ENCODE measurements at regions not wholly inside any gene's neighbourhood (a gene's known extent, or its start where the extent isn't known, plus 50 kb on each side); places are given as distances from the start of the nearest gene placed in this dataset.

DNA sequence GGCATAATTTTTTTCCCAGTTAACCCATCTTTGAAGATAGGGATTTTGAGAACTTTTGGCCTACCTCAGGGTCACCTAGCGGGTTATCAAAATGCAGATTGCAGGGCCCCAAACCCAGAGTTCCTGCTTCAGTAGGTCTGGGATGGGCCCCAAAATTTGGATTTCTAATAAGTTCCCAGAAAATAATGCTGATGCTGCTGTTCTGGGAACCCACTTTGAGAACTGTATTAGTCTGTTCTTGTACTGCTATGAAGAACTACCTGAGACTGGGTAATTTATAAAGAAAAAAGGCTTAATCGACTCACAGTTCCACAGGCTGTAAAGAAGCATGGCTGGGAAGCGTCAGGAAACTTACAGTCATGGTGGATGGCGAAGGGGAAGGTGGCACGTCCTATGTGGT is 182.2 kb upstream of the DMRT1 start:
- peak overlapping the region; percentile 67 for H3K4me3 Mint-ChIP-seq
- ATAC-seq = no peak
- no peaks in the 10 kb centered on the region for H3K27me3 Mint-ChIP-seq
- peaks cover 29 to 41% of the 10 kb centered on the region in 2 donors for H3K4me1 Mint-ChIP-seq (ENCODE audit: low read depth in 2 of 2)
- H3K36me3 Mint-ChIP-seq = no peaks in the 10 kb centered on the region
- H3K27ac Mint-ChIP-seq = peak overlapping the region; percentile 88 to 91
- H3K9me3 Mint-ChIP-seq = no peaks in the 10 kb centered on the region
- no peak for DNase-seq (ENCODE audit: low spot score)

GRCh38 chr9:660227-660626 is 181.3 kb upstream of the DMRT1 start:
- Mint-ChIP-seq H3K9me3 (no peaks in the 10 kb centered on the region), H3K36me3 (no peaks in the 10 kb centered on the region), H3K4me3 (peak overlapping the region; percentile 67), H3K27ac (peak overlapping the region; percentile 88 to 91), H3K4me1 (ENCODE audit: low read depth in 2 of 2) (peaks cover 27 to 36% of the 10 kb centered on the region in 2 donors), H3K27me3 (no peaks in the 10 kb centered on the region)
- no peak for DNase-seq (ENCODE audit: low spot score)
- peak; percentile 82 to 87 for ATAC-seq

DNA sequence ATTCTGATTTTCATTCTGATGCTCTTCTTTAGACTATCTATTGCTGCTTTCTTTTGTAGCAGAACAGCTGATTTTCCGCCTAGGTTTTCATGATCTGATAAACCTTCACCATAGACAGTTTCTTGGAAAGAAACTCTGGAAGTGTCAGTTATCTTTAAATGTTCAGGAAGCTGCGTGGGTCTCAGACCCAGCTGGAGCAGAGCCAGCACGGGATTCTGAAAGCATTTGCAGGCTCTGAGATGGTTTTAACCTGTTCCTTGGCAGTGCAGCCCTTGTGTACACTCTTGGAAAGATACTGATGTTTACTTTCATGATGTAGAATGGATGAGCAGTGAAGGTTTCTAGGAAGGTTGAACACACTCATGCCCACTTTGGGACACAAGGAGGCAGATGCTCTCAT is 178.0 kb upstream of the DMRT1 start:
- Mint-ChIP-seq H3K36me3 (peaks cover 4% of the 10 kb centered on the region), H3K27me3 (no peaks in the 10 kb centered on the region), H3K9me3 (no peaks in the 10 kb centered on the region), H3K4me1 (ENCODE audit: low read depth in 2 of 2) (peaks cover 14 to 19% of the 10 kb centered on the region in 2 donors), H3K27ac (no peak overlapping the region), H3K4me3 (no peak overlapping the region)
- DNase-seq (ENCODE audit: low spot score) (no peak), ATAC-seq (peak in 1 of 2 donors; percentile 34)

GRCh38 chr9:665296-665695 is 176.2 kb upstream of the DMRT1 start:
- no peak for DNase-seq (ENCODE audit: low spot score)
- no peak overlapping the region for H3K27ac Mint-ChIP-seq
- no peak overlapping the region for H3K4me3 Mint-ChIP-seq
- no peak for ATAC-seq
- H3K9me3 Mint-ChIP-seq = peaks cover 9% of the 10 kb centered on the region
- H3K4me1 Mint-ChIP-seq (ENCODE audit: low read depth in 2 of 2) = peaks cover 5 to 9% of the 10 kb centered on the region in 2 donors
- peaks cover 4 to 5% of the 10 kb centered on the region in 2 donors for H3K27me3 Mint-ChIP-seq
- peaks cover 19% of the 10 kb centered on the region for H3K36me3 Mint-ChIP-seq

- peaks cover 5% of the 10 kb centered on the region in 2 donors for H3K27me3 Mint-ChIP-seq
- peaks cover 9% of the 10 kb centered on the region for H3K9me3 Mint-ChIP-seq
- DNase-seq (ENCODE audit: low spot score) (no peak), ATAC-seq (no peak)
- peaks cover 21% of the 10 kb centered on the region for H3K36me3 Mint-ChIP-seq
- H3K4me3 Mint-ChIP-seq = no peak overlapping the region
- no peak overlapping the region for H3K27ac Mint-ChIP-seq
- H3K4me1 Mint-ChIP-seq (ENCODE audit: low read depth in 2 of 2) = peaks cover 0 to 9% of the 10 kb centered on the region in 2 donors
Measured at GRCh38 chr9:671997-672396, 169.5 kb upstream of the DMRT1 start.

DNA sequence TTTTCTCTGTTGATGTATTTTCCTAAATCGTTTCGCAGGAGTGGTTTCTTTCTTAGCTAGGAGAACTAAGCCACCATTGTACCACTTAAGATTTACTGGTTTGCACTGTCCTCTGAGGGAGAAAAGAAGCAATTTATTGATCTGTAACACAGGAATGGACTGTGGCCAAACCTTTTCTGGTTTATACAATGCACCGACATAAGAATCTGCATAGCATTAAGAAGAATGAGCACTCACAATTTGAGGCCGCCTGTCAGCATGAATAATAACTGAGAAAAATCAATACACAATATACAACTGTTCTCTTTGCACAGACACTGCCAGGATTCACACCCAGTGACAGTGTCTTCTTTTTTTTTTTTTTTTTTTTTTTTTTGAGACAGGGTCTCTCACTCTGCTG is 168.6 kb upstream of the DMRT1 start:
- peaks cover 9% of the 10 kb centered on the region for H3K9me3 Mint-ChIP-seq
- peaks cover 5% of the 10 kb centered on the region in 2 donors for H3K27me3 Mint-ChIP-seq
- peaks cover 21% of the 10 kb centered on the region for H3K36me3 Mint-ChIP-seq
- no peak overlapping the region for H3K4me3 Mint-ChIP-seq
- H3K4me1 Mint-ChIP-seq (ENCODE audit: low read depth in 2 of 2) = peaks cover 8 to 17% of the 10 kb centered on the region in 2 donors
- DNase-seq (ENCODE audit: low spot score) = no peak
- no peak for ATAC-seq
- no peak overlapping the region for H3K27ac Mint-ChIP-seq

DNA sequence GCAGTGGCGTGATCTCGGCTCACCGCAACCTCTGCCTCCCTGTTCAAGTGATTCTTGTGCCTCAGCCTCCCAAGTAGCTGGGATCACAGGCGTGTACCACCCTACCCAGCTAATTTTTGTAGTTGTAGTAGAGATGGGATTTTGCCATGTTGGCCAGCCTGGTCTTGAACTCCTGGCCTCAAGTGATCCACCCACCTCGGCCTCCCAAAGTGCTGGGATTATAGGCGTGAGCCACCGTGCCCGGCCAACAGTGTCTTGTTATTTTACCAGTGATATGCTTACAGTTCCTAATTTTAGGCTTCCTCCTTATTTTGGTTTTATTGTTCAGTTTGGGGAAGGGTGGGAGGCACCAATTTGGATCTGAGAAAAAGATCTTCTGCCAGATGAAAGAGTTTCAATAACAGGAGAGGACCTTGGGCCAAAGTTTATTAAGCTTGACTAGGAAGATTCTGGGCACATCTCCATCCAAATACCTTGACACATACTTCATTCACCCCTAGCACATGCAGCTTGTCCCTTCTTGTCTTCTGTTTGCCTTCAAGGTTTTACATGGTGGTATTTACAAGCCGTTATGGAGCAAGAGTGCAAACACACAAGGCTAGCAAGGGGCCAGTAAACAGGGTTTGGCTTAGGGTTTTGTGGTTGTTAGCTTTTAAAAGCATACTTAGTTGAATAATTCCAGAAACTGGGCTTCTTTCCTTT is 168.1 kb upstream of the DMRT1 start:
- peaks cover 12 to 22% of the 10 kb centered on the region in 2 donors for H3K4me1 Mint-ChIP-seq (ENCODE audit: low read depth in 2 of 2)

GRCh38 chr9:673966-674526 is 167.5 kb upstream of the DMRT1 start:
- H3K27ac Mint-ChIP-seq = peak overlapping the region in 1 of 2 donors; percentile 17
- no peak for DNase-seq (ENCODE audit: low spot score)
- no peak for ATAC-seq
- H3K4me3 Mint-ChIP-seq = no peak overlapping the region
- H3K36me3 Mint-ChIP-seq = peaks cover 14% of the 10 kb centered on the region
- peaks cover 9% of the 10 kb centered on the region for H3K9me3 Mint-ChIP-seq
- peaks cover 14 to 22% of the 10 kb centered on the region in 2 donors for H3K4me1 Mint-ChIP-seq (ENCODE audit: low read depth in 2 of 2)
- H3K27me3 Mint-ChIP-seq = peaks cover 5% of the 10 kb centered on the region in 2 donors

More for the DNA sequence above, 168.1 kb upstream of the DMRT1 start:
- DNase-seq (ENCODE audit: low spot score) (no peak), ATAC-seq (no peak)
- peaks cover 5% of the 10 kb centered on the region in 2 donors for H3K27me3 Mint-ChIP-seq
- H3K9me3 Mint-ChIP-seq = peaks cover 9% of the 10 kb centered on the region
- peaks cover 18% of the 10 kb centered on the region for H3K36me3 Mint-ChIP-seq
- no peak overlapping the region for H3K4me3 Mint-ChIP-seq
- peak overlapping the region in 1 of 2 donors; percentile 17 for H3K27ac Mint-ChIP-seq

DNA sequence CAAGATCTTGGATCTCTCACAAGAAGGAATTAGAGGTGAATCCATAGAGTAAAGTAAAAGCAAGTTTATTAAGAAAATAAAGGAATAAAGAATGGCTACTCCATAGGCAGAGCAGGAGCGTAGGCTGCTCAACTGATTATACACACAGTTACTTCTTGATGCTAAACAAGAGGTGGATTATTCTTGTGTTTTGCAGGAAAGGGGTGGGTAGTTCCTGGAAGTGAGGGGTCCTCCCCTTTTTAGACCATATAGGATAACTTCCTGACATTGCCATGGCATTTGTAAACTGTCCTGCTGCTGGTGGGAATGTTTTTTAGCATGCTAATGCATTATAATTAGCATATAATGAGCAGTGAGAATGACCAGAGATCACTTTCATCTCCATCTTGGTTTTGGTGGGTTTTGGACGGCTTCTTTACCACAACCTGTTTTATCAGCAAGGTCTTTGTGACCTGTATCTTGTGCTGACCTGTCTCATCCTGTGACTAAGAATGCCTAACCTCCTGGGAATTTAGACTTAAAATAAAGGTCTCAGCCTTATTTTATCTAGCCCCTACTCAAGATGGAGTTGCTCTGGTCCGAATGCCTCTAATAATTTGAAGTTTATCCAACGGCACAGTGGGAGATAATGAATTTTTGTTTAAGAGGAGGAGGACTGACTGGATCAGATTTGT is 165.7 kb upstream of the DMRT1 start:
- no peaks in the 10 kb centered on the region for H3K27me3 Mint-ChIP-seq
- DNase-seq (ENCODE audit: low spot score) (no peak), ATAC-seq (no peak)
- no peaks in the 10 kb centered on the region for H3K9me3 Mint-ChIP-seq
- peaks cover 15 to 22% of the 10 kb centered on the region in 2 donors for H3K4me1 Mint-ChIP-seq (ENCODE audit: low read depth in 2 of 2)
- H3K27ac Mint-ChIP-seq = no peak overlapping the region
- H3K36me3 Mint-ChIP-seq = no peaks in the 10 kb centered on the region
- no peak overlapping the region for H3K4me3 Mint-ChIP-seq

GRCh38 chr9:676780-677438 is 164.6 kb upstream of the DMRT1 start:
- DNase-seq (ENCODE audit: low spot score) (no peak), ATAC-seq (no peak)
- Mint-ChIP-seq H3K9me3 (no peaks in the 10 kb centered on the region), H3K27me3 (no peaks in the 10 kb centered on the region), H3K4me1 (ENCODE audit: low read depth in 2 of 2) (peaks cover 15 to 22% of the 10 kb centered on the region in 2 donors), H3K4me3 (peak overlapping the region; percentile 84), H3K27ac (peak overlapping the region; percentile 54 to 68), H3K36me3 (no peaks in the 10 kb centered on the region)

GRCh38 chr9:677461-678097 is 163.9 kb upstream of the DMRT1 start:
- peak overlapping the region; percentile 54 to 68 for H3K27ac Mint-ChIP-seq
- H3K36me3 Mint-ChIP-seq = no peaks in the 10 kb centered on the region
- no peaks in the 10 kb centered on the region for H3K9me3 Mint-ChIP-seq
- peaks cover 0 to 1% of the 10 kb centered on the region in 2 donors for H3K27me3 Mint-ChIP-seq
- peaks cover 15 to 22% of the 10 kb centered on the region in 2 donors for H3K4me1 Mint-ChIP-seq (ENCODE audit: low read depth in 2 of 2)
- peak; percentile 67 for ATAC-seq
- DNase-seq (ENCODE audit: low spot score) = no peak
- H3K4me3 Mint-ChIP-seq = peak overlapping the region; percentile 84

DNA sequence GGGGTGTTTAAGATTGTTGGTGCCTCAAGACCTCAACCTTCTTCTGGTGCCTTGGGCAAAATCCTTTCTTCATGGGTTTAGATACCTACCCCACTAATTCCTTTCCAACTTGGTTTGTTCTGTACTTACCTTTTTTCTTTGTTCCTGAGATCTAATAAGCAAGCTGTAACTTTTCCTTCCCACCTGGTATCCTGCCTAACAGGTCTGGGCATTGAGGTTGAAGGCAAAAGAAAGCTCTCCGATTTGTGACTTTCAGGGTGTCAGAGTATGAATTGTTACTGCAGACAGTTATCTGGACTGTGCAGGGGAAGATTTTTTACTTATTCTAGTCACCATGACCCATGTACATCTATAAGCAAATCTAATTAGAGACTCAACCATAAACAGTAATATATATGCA is 162.6 kb upstream of the DMRT1 start:
- Mint-ChIP-seq H3K4me1 (ENCODE audit: low read depth in 2 of 2) (peaks cover 15 to 20% of the 10 kb centered on the region in 2 donors), H3K4me3 (peak overlapping the region; percentile 20), H3K9me3 (no peaks in the 10 kb centered on the region), H3K27ac (peak overlapping the region in 1 of 2 donors; percentile 65), H3K36me3 (no peaks in the 10 kb centered on the region), H3K27me3 (peaks cover 0 to 4% of the 10 kb centered on the region in 2 donors)
- DNase-seq (ENCODE audit: low spot score) (no peak), ATAC-seq (no peak)

DNA sequence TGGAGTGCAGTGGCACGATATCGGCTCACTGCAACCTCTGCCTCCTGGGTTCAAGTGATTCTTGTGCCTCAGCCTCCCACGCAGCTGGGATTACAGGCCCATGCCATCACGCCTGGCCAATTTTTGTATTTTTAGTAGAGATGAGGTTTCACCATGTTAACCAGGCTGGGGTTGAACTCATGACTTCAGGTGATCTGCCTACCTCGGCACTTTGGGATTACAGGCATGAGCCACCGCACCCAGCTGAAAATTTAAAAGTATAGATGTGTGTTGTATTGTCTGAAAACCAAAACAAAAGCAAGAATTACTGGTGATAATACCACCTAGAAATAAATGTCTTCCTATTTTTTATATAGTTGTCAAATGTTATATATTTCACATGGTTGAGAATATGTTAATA is 162.0 kb upstream of the DMRT1 start:
- H3K4me1 Mint-ChIP-seq (ENCODE audit: low read depth in 2 of 2) = peaks cover 15 to 17% of the 10 kb centered on the region in 2 donors
- peak overlapping the region in 1 of 2 donors; percentile 65 for H3K27ac Mint-ChIP-seq
- no peak overlapping the region for H3K4me3 Mint-ChIP-seq
- ATAC-seq (no peak), DNase-seq (ENCODE audit: low spot score) (no peak)
- peaks cover 0 to 4% of the 10 kb centered on the region in 2 donors for H3K27me3 Mint-ChIP-seq
- no peaks in the 10 kb centered on the region for H3K9me3 Mint-ChIP-seq
- no peaks in the 10 kb centered on the region for H3K36me3 Mint-ChIP-seq

Measured in natural killer cell treated with Interleukin-12 subunit alpha and Interleukin-12 subunit beta and Interleukin-15 and Interleukin-18, amount 100 ng/mL, for 72 hours (primary cell).